ENCODE measurements at regions not wholly inside any gene's neighbourhood (a gene's known extent, or its start where the extent isn't known, plus 50 kb on each side); places are given as distances from the start of the nearest gene placed in this dataset.

DNA sequence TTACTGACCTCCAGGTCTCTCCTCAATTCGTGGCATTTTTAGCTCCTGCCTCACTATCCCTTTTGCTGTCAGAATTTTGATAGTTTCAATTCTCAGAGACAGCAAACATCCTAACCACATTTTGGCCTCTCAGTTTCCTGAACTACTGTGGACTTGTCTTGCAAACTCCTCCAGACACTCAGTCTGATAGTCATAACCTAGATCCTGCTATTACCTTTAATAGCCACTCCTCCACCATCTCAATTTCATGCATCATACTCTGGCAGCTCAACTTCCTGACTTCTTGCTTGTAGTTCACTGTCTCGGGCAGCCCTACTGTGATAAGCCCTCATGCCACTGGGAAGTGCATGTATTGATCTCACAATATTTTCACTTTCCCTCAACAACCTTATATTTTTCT is 481.8 kb upstream of the CDH18 start:
- Histone ChIP-seq H3K36me3 (ENCODE audit: control insufficient read depth, insufficient read depth, low read length) (no peaks in the 10 kb centered on the region), H3K27me3 (replicated peaks; ENCODE audit: control insufficient read depth, insufficient read depth, low read length) (no peaks in the 10 kb centered on the region), H3K4me3 (replicated peaks; ENCODE audit: low read depth, low read length) (no peak overlapping the region)
- no peak for DNase-seq (ENCODE audit: extremely low read depth, insufficient read length)
- TF ChIP-seq, protein P1, sequence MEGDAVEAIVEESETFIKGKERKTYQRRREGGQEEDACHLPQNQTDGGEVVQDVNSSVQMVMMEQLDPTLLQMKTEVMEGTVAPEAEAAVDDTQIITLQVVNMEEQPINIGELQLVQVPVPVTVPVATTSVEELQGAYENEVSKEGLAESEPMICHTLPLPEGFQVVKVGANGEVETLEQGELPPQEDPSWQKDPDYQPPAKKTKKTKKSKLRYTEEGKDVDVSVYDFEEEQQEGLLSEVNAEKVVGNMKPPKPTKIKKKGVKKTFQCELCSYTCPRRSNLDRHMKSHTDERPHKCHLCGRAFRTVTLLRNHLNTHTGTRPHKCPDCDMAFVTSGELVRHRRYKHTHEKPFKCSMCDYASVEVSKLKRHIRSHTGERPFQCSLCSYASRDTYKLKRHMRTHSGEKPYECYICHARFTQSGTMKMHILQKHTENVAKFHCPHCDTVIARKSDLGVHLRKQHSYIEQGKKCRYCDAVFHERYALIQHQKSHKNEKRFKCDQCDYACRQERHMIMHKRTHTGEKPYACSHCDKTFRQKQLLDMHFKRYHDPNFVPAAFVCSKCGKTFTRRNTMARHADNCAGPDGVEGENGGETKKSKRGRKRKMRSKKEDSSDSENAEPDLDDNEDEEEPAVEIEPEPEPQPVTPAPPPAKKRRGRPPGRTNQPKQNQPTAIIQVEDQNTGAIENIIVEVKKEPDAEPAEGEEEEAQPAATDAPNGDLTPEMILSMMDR (IDR thresholded peaks at IDR 0.05; ENCODE audit: insufficient read depth, low read length, poor library complexity, severe bottlenecking), result no peak

DNA sequence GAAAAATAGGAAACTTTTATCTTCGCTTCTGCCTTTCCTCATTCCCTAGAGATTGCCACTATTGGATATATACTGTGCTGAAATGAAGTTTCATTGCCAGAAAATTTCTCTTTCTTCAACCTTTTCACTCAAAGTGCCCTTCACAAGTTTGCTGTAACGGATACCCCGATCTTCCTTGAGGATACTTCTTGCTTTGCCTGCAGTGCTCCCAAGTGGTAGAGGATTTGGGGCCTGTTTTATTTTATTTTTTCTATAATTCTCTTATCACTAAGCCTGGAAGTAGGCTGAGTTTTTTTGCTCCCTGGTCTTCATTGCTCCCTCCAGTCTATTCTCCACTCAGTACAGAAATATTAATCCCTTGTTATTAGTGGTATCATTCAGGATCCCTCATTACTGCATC is 481.4 kb upstream of the CDH18 start:
- Histone ChIP-seq H3K27me3 (replicated peaks; ENCODE audit: control insufficient read depth, insufficient read depth, low read length) (no peaks in the 10 kb centered on the region), H3K4me3 (replicated peaks; ENCODE audit: low read depth, low read length) (no peak overlapping the region), H3K36me3 (ENCODE audit: control insufficient read depth, insufficient read depth, low read length) (no peaks in the 10 kb centered on the region)
- no peak for DNase-seq (ENCODE audit: extremely low read depth, insufficient read length)
- TF ChIP-seq, protein P1 (IDR thresholded peaks at IDR 0.05; ENCODE audit: insufficient read depth, low read length, poor library complexity, severe bottlenecking), result no peak

DNA sequence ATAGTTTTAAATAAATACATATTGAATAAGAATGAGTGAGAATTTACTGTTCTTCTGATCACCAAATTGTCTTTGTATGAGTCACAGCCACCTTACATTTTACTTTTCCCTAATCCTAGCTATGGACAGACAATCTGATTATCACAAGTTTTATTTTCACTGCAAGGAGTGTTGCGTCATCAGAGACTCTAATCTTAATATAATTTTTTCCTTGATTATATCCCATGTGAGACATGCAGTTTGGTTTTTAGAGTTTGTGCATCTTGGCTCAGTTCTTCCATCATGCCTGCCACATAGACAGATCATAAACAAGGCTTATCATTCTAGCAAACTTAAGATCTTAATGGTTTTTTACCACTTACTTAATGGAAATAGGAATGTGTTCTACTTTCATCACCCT is 478.5 kb upstream of the CDH18 start:
- no peaks in the 10 kb centered on the region for H3K36me3 ChIP-seq (ENCODE audit: control insufficient read depth, insufficient read depth, low read length)
- no peak overlapping the region for H3K4me3 ChIP-seq (replicated peaks; ENCODE audit: low read depth, low read length)
- no peaks in the 10 kb centered on the region for H3K27me3 ChIP-seq (replicated peaks; ENCODE audit: control insufficient read depth, insufficient read depth, low read length)
- DNase-seq (ENCODE audit: extremely low read depth, insufficient read length), result no peak
- TF ChIP-seq, protein P1 (IDR thresholded peaks at IDR 0.05; ENCODE audit: insufficient read depth, low read length, poor library complexity, severe bottlenecking), result no peak

DNA sequence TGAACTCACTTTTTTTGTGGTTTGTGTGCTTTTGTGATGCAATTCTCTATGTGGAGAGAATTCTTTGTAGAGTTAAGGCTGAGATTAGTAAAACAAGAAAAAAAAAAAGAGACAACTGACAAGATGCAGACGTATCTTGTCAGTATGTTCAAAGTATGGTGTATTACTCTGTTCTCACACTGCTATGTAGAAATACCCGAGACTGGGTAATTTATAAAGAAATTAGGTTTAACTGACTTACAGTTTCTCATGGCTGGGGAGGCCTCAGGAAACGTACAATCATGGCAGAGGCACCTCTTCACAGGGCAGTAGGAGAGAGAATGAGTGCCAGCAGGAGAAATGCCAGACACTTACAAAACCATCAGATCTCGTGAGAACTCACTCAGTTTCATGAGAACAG is 475.2 kb upstream of the CDH18 start:
- H3K27me3 ChIP-seq (replicated peaks; ENCODE audit: control insufficient read depth, insufficient read depth, low read length), result no peaks in the 10 kb centered on the region
- H3K4me3 ChIP-seq (replicated peaks; ENCODE audit: low read depth, low read length), result no peak overlapping the region
- H3K36me3 ChIP-seq (ENCODE audit: control insufficient read depth, insufficient read depth, low read length), result no peaks in the 10 kb centered on the region
- TF ChIP-seq, protein P1 (IDR thresholded peaks at IDR 0.05; ENCODE audit: insufficient read depth, low read length, poor library complexity, severe bottlenecking), result no peak
- DNase-seq (ENCODE audit: extremely low read depth, insufficient read length), result no peak

DNA sequence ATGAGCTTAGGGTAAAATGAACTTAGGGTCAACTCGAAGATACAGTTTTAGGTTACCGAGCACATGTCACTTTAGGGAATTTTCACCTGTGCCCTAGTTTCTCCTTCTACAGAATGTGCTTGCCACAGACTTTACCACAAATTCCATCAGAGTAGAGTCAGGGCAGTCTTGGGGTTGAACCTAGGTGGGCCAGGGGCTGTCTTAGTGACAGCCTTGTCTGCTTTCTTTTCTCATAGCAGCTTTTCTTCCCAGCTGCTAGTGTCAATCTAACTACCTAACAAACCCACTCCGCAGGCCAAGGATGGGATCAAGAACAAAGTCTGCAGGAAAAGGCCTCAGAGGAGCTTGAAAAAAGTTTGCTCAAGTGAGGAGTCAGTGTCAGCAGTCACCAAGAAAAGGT is 458.1 kb upstream of the CDH18 start:
- no peak overlapping the region for H3K4me3 ChIP-seq (replicated peaks; ENCODE audit: low read depth, low read length)
- TF ChIP-seq, protein P1 (IDR thresholded peaks at IDR 0.05; ENCODE audit: insufficient read depth, low read length, poor library complexity, severe bottlenecking), result no peak
- no peak for DNase-seq (ENCODE audit: extremely low read depth, insufficient read length)
- no peaks in the 10 kb centered on the region for H3K27me3 ChIP-seq (replicated peaks; ENCODE audit: control insufficient read depth, insufficient read depth, low read length)
- H3K36me3 ChIP-seq (ENCODE audit: control insufficient read depth, insufficient read depth, low read length), result no peaks in the 10 kb centered on the region

DNA sequence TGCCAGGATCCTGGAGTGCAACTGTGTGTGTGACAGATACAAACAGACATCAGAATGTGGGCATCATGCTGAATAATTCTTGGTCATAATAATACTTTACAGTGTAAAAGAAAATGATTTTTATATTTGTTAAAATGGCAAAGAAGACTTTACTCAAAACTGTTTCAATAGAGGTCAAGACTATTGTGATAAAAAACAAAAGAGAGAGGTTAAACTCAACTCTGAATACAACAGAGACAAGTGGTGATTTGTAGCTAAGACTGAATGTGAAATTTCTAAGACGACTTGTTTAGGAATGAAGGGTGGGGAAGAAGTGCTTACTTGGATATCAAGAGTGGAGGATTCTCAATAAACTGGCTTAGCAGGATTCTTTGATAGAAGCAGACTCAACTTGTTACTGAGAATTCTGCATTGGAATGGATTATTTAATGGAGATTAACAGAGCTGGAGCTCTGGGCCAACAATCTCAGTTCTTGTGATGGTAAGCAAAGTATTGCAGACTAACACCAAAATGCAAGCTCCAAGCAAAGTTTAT is 457.4 kb upstream of the CDH18 start:
- no peak for DNase-seq (ENCODE audit: extremely low read depth, insufficient read length)
- Histone ChIP-seq H3K4me3 (replicated peaks; ENCODE audit: low read depth, low read length) (no peak overlapping the region), H3K27me3 (replicated peaks; ENCODE audit: control insufficient read depth, insufficient read depth, low read length) (no peaks in the 10 kb centered on the region), H3K36me3 (ENCODE audit: control insufficient read depth, insufficient read depth, low read length) (no peaks in the 10 kb centered on the region)
- TF ChIP-seq, protein P1 (IDR thresholded peaks at IDR 0.05; ENCODE audit: insufficient read depth, low read length, poor library complexity, severe bottlenecking), result no peak

Measured in GM06990 (cell line).